PC-3 (cell line): ENCODE measurements at regions not wholly inside any gene's neighbourhood (a gene's known extent, or its start where the extent isn't known, plus 50 kb on each side); places are given as distances from the start of the nearest gene placed in this dataset.
A peak's percentile ranks its signal among the peaks of the same experiment; 100 is the strongest.
"Not testable (repeated sequence)": the region's sequence is repeated elsewhere in the genome, so short reads cannot be mapped to it uniquely, and the experiment has no call there.

Experiments used
- ATAC-seq: fragments of 200-7000 bp; cut with Tn5 transposase; 2 replicates; pipeline ENCODE4 v1.9.1; 2020; ENCODE audit warnings: mild to moderate bottlenecking, moderate library complexity
- BruUV-seq: library from RNA; stranded (reverse); fragments of 400-500 nt; replicated peaks from 2 replicates; lab custom pipeline; 2021; lab: Mats Ljungman, UMichigan
- CTCF ChIA-PET: fragments of 300-600 bp; sonication (Branson Sonifier 250); formaldehyde crosslinking; loops from one replicate; lab custom pipeline; 2022; ENCODE audit warnings: antibody characterized with exemption; lab: Charles Lee
- POLR2A ChIA-PET: fragments of 300-600 bp; sonication (Branson Sonifier 250); formaldehyde crosslinking; loops from one replicate; lab custom pipeline; 2022; ENCODE audit warnings: antibody characterized with exemption; ENCODE audit not compliant: unreplicated experiment; lab: Charles Lee
- DNase-seq: peaks from one replicate; pipeline ENCODE4 v3.0.0-alpha.2; 2015
- H2AFZ ChIP-seq: fragments of 300-600 bp; sonication (generic); 2 replicates; pipeline ENCODE4 v1.6.0; 2016; ENCODE audit warnings: antibody characterized with exemption, low read length
- H3F3A ChIP-seq: fragments of 300-600 bp; sonication (generic); one replicate; pipeline ENCODE4 v1.6.0; 2017; ENCODE audit warnings: antibody characterized with exemption, low read length, control low read depth, mild to moderate bottlenecking; ENCODE audit not compliant: unreplicated experiment
- H3K27ac ChIP-seq: fragments of 300-600 bp; sonication (generic); 2 replicates; pipeline ENCODE4 v1.5.1; 2016; ENCODE audit warnings: mild to moderate bottlenecking, low read length
- H3K27me3 ChIP-seq: fragments of 300-600 bp; sonication (generic); 2 replicates; pipeline ENCODE4 v1.6.1; 2016; ENCODE audit warnings: low read length, mixed read lengths
- H3K36me3 ChIP-seq: fragments of 300-600 bp; sonication (generic); 2 replicates; pipeline ENCODE4 v1.6.1; 2016; ENCODE audit warnings: low read depth, mixed run types, low read length, mixed read lengths
- H3K4me1 ChIP-seq: fragments of 300-600 bp; sonication (generic); 2 replicates; pipeline ENCODE4 v1.5.1; 2016; ENCODE audit warnings: low read length; ENCODE audit not compliant: insufficient read depth
- H3K4me2 ChIP-seq: fragments of 300-600 bp; sonication (generic); 2 replicates; pipeline ENCODE4 v1.6.0; 2016; ENCODE audit warnings: low read length
- H3K4me3 ChIP-seq: fragments of 300-600 bp; sonication (generic); 2 replicates; pipeline ENCODE4 v1.5.1; 2016; ENCODE audit warnings: mild to moderate bottlenecking, low read length, mixed read lengths
- H3K79me2 ChIP-seq: fragments of 300-600 bp; sonication (generic); 2 replicates; pipeline ENCODE4 v1.6.1; 2017; ENCODE audit warnings: low read length, mixed read lengths
- H3K9ac ChIP-seq: fragments of 300-600 bp; sonication (generic); 2 replicates; pipeline ENCODE4 v1.6.0; 2016; ENCODE audit warnings: mild to moderate bottlenecking, low read length
- H3K9me2 ChIP-seq: fragments of 300-600 bp; sonication (generic); replicated peaks from 2 replicates; pipeline ENCODE4 v1.6.1; 2016; ENCODE audit warnings: mixed run types, low read length, mixed read lengths
- H3K9me3 ChIP-seq: fragments of 300-600 bp; sonication (generic); 2 replicates; pipeline ENCODE4 v1.6.1; 2016; ENCODE audit warnings: low read length, mixed read lengths
- H4K20me1 ChIP-seq: fragments of 300-600 bp; sonication (generic); 2 replicates; pipeline ENCODE4 v1.6.1; 2016; ENCODE audit warnings: low read length, mixed read lengths
- CTCF ChIP-seq: fragments of 300-600 bp; sonication (generic); conservative IDR thresholded peaks from 2 replicates; pipeline ENCODE4 v1.5.1; 2017; ENCODE audit warnings: antibody characterized with exemption, low read depth, mild to moderate bottlenecking, low read length
- EZH2 ChIP-seq: fragments of 300-600 bp; sonication (generic); IDR thresholded peaks from one replicate; pipeline ENCODE4 v1.6.1; 2017; ENCODE audit warnings: antibody characterized with exemption, mild to moderate bottlenecking, low read length; ENCODE audit not compliant: unreplicated experiment
- EZH2phosphoT487 ChIP-seq: fragments of 300-600 bp; sonication (generic); IDR thresholded peaks from 2 replicates; pipeline ENCODE4 v1.6.1; 2018; ENCODE audit warnings: mild to moderate bottlenecking, antibody characterized with exemption, low read length, borderline replicate concordance
- intact Hi-C: fragments of 100-400 bp; cut with micrococcal nuclease; formaldehyde crosslinking; loops from 2 replicates; pipeline ENCODE4 v1.9.0; 2023

- ATAC-seq (no peak), DNase-seq (no peak)
- no peaks in the 10 kb centered on the region for H3K9me3 ChIP-seq
- intact Hi-C loops, result no loop called here
- no peak overlapping the region for H2AFZ ChIP-seq
- no peak overlapping the region for H3K27ac ChIP-seq
- no peaks in the 10 kb centered on the region for H3K36me3 ChIP-seq
- H3K9ac ChIP-seq, result no peak overlapping the region
- H3K4me1 ChIP-seq, result no peaks in the 10 kb centered on the region
- BruUV-seq, result no TSS peak
- CTCF ChIA-PET, result no interaction called here
- POLR2A ChIA-PET, result no interaction called here
- no peak overlapping the region for H3K4me3 ChIP-seq
- no peak overlapping the region for H3K4me2 ChIP-seq
- no peaks in the 10 kb centered on the region for H3K9me2 ChIP-seq
- TF ChIP-seq EZH2, result no peak
- TF ChIP-seq EZH2phosphoT487, result no peak
- no peak for TF ChIP-seq CTCF
- no peaks in the 10 kb centered on the region for H3K27me3 ChIP-seq
- no peaks in the 10 kb centered on the region for H3F3A ChIP-seq
- H4K20me1 ChIP-seq, result no peaks in the 10 kb centered on the region
- H3K79me2 ChIP-seq, result no peaks in the 10 kb centered on the region
Measured at GRCh38 chr11:121376130-121376529, 76.0 kb upstream of the SORL1 start.

DNA sequence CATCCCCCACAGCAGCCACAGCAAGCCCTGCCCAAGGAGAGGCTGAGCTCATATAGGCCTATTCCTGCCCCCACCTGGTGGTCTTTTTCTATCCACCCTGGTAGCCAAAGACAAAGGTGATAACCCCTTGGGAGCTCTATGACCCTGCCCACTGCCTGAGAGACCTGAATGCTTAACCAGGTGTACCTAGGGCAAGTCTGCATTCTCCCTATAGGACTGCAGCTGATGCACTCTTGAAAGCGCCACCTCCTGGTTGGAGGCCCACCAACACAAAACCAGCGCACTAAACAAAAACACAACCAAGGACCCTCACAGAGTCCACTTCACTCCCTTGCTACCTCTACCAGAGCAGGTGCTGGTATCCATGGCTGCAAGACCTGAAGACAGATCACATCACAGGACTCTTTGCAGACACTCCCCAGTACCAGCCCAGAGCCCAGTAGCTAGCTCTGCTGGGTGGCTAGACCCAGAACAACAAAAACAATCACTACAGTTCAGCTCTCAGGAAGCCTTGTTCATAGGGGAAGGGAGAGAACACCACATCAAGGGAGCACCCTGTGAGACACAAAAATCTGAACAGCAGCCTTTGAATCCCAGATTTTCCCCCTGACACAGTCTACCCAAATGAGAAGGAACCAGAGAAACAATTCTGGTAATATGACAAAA, 72.8 kb upstream of the SORL1 start:
- H3K4me3 ChIP-seq, H3K9ac ChIP-seq, POLR2A ChIA-PET, BruUV-seq, H3K27ac ChIP-seq, H3K9me3 ChIP-seq, H2AFZ ChIP-seq, H3K27me3 ChIP-seq, H3K4me1 ChIP-seq, H3K79me2 ChIP-seq, DNase-seq, H3K4me2 ChIP-seq, ATAC-seq, intact Hi-C loops, H4K20me1 ChIP-seq, H3F3A ChIP-seq, CTCF ChIA-PET, H3K36me3 ChIP-seq, H3K9me2 ChIP-seq: not testable (repeated sequence)
- TF ChIP-seq CTCF, result peak; percentile 49

- DNase-seq (no peak), ATAC-seq (no peak)
- ChIA-PET CTCF (interaction anchor here (0.8 kb wide), 1 partner anchor 15 kb away, joined by 3 read pairs; no protein-coding TSS in a partner anchor), POLR2A (no interaction called here)
- intact Hi-C loops, result no loop called here
- Histone ChIP-seq H3K4me2 (no peak overlapping the region), H3F3A (no peaks in the 10 kb centered on the region), H3K79me2 (no peaks in the 10 kb centered on the region), H3K36me3 (no peaks in the 10 kb centered on the region), H4K20me1 (no peaks in the 10 kb centered on the region), H3K9ac (no peak overlapping the region), H3K4me3 (no peak overlapping the region), H3K27ac (no peak overlapping the region), H3K9me3 (no peaks in the 10 kb centered on the region), H3K9me2 (no peaks in the 10 kb centered on the region), H3K4me1 (no peaks in the 10 kb centered on the region), H3K27me3 (no peaks in the 10 kb centered on the region), H2AFZ (no peak overlapping the region)
- no peak for TF ChIP-seq EZH2
- TF ChIP-seq CTCF, result no peak
- TF ChIP-seq EZH2phosphoT487, result no peak
- BruUV-seq, result no TSS peak
Measured at GRCh38 chr11:121383716-121384115, 68.4 kb upstream of the SORL1 start.
